GM19238 (cell line): ENCODE measurements at regions not wholly inside any gene's neighbourhood (a gene's known extent, or its start where the extent isn't known, plus 50 kb on each side); places are given as distances from the start of the nearest gene placed in this dataset.
"Not testable (repeated sequence)": the region's sequence is repeated elsewhere in the genome, so short reads cannot be mapped to it uniquely, and the experiment has no call there.

ENCODE experiments used
- DNase-seq: peaks from one replicate; pipeline ENCODE4 v3.0.0; 2011; ENCODE audit warnings: low spot score; ENCODE audit not compliant: insufficient read length

DNA sequence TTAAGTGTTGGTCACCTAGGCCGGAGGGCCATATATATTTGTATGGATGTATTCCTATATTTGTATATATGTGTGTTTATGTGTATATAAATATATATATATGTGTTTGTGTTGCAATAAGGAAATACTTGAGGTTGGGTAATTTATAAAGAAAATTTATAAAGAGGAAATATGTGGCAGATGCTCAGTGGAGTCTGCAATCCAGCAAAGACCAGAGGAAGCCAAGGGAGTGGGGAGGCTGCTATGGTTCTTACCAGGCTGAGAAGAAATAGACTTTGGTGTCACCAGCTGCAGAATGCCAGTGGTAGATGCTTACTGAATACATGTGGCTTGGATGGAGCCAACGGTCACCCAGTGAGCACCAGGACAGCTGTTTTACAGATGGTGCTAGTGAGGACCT, 97.4 kb upstream of the ELOVL5 start:
- no peak for DNase-seq

GRCh38 chr6:53441761-53442160, 93.0 kb upstream of the ELOVL5 start:
- no peak for DNase-seq

DNA sequence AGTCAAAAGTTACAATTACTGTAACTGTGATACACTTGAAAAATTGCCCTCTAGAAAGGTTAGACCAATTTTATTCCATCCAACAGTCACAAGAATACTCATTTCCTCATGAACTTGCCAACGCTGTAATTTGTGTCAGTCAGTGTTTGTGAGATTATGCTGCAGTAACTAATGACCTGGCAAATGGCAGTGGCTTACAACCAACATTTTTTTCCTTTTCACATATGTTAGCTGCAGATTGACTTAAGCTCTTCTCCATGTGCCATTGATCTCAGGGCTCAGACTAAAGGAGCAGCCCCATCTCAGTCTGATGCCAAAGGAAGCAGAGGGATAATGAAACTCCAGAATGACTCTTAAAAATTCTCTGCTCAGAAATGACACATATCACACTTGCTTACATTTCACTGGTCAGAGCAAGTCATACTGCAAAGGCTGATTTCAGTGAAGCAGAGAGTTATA, 92.3 kb upstream of the ELOVL5 start:
- no peak for DNase-seq

DNA sequence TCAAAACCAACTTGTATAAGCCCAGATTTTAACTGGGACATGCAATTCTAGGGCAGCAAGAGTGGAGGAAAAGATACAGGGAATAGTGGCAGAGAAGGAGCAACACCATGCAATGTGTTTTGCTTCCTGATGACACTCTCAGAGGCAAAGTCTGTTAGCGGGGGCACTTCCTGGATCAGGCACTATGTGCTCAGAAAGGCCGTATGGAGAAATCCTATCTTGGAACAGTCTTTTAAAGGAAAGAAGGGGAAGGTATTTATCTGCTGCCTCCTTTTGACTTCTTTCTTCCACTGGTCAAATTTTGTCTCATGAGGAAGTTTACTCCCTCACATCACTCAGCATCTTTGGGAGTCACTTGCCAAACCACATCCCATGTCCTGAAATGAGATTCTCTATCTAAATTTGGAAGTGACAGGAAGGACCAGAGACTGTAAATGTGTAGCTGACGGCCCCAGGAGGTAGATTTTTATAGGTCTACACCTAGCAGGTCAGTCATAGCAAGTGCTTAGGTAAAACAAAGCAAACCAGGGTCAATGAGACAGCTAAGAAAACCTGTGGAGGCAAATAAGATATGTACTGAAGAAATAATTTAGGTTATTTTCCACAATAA, 91.7 kb upstream of the ELOVL5 start:
- no peak for DNase-seq

DNA sequence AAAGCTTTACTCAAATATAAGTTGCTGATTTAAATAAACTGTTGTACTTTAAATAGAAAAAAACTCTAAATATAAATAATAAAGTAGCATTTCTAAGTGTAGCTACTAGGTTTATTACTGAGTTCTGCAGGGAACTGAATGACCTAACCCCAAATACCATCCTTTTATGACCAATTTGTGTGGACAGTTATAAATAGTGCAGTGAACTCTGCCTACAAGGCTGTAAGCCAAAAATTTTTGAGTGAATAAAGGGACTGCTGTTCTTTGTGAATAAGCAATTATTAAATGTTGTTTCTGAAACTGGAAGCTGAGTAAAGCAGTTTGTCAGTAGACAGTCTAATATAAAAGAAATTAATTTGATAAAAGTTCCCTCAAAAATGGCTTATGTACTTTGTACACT, 90.8 kb upstream of the ELOVL5 start:
- no peak for DNase-seq

GRCh38 chr6:53437557-53438202, 88.9 kb upstream of the ELOVL5 start:
- no peak for DNase-seq

GRCh38 chr6:53436526-53437303, 88.0 kb upstream of the ELOVL5 start:
- DNase-seq = no peak

DNA sequence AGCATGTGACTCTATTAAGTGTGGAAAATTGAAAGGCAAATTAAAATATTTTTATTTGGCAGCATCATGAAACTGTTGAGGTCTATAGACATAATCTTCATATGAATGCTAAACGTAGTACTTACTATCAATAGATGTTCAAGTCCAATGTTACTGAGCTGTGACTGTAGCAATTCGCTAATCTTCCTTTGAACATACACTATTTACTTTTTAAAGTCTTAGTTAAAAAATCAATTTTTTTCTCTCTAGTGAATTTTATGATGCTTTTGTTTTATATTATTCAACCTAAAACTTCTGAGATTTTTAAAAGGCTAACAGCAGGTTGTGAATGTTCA, 85.2 kb upstream of the ELOVL5 start:
- no peak for DNase-seq

DNA sequence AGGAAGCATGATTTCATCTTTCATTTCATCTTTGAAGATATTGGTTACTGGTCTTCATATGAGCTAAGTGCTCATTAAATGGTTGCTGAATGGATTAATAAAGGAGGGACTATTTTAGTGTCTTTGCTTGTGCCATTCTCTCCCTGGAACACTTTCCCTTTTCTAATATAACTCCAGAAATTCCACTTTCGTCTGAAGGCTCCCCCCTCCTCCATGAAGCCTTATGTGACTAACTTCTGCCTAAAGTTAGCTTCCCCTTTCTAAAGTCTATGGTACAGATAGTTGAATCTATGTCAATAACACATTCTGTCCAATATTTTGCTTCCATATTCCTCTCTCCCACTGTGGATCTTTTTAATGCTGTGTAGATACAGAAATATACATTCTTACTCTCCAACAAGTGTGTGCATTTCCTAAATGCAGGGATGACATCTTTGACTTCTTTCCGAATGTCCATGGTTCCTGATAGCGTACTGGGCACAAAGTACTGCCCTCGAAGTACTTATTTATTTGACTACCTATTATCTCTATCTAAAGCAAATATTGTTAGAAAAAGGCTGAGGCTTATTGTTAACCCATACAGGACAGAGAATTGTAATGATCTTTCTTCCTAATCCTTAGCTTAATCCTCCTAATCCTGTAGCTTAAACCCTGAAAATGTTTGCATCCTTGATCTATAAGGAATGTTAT, 84.7 kb upstream of the ELOVL5 start:
- DNase-seq = no peak

DNA sequence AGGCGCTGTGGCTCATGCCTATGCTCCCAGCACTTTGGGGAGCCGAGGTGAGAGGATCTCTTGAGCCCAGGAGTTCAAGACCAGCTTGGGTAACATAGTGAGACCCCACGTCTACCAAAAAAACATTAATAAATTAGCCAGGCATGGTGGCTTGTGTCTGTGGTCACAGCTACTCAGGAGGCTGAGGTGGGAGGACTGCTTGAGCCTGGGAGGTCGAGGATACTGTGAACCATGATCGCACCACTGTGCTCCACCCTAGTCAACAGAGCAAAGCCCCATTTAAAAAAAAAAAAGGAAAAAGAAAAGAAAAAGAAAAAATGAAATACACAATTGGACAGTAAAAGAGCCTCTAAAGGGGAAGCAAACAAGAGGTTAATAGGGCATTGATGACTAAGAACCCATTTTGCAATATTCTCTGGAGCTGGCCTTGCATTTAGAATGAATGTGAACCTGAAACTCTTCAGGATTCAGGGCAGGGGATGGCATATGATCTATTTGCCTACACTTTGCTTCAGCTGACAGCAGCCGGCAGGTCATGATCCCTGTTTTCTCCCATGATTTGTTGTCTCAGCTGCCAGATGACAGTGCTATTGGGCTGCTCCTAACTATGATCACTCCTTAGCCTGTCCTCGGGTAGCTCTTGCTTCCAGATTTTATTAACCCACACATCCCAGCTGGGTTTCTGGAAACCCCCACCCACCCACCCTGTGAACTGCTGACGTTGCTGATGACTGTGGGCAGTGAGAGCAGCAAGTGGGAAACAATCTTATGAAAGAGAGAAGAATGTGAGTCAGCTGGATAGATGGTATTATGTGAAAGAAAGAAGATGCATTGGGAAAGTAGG, 83.8 kb upstream of the ELOVL5 start:
- no peak for DNase-seq

GRCh38 chr6:53431704-53432103, 83.0 kb upstream of the ELOVL5 start:
- DNase-seq = no peak

DNA sequence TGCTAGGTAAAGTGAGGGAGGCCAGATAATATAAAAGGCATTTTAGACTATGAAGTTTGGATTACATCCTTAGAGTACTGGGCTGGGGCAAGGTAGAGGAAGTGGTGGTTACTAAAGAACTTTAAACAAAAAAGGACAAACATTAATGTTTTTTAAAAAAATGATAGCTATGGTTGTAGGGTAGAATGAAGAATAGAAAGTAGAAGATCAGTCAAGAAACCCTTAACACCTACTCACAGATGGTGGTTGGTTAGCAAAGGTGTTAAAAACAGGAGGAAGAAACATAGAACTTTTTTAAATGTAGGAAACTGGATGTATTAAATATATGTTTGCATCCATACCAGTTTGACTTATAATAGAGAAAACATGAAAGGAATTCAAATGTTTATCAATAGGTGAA, 80.7 kb upstream of the ELOVL5 start:
- no peak for DNase-seq

DNA sequence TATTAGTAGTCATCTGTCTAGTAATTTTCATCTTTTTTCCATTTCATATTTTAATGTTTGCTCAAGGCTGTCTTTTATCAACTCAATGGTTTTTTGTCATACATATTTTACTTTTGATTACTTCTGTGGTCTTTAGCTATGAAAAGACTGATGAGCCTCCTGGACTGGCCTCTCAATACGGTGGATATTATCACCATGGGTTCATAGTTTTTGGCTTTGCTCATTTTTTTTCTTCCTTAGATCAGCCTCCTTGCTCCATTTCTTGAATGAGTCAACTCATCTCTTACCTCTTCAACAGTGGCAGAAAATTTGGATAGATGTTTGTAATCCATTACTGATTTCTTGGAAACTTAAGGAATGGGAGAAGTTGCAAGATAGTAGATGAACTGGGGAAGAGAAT, 80.1 kb upstream of the ELOVL5 start:
- DNase-seq = no peak

GRCh38 chr6:53426667-53427270, 78.0 kb upstream of the ELOVL5 start:
- DNase-seq = peak; percentile 2

DNA sequence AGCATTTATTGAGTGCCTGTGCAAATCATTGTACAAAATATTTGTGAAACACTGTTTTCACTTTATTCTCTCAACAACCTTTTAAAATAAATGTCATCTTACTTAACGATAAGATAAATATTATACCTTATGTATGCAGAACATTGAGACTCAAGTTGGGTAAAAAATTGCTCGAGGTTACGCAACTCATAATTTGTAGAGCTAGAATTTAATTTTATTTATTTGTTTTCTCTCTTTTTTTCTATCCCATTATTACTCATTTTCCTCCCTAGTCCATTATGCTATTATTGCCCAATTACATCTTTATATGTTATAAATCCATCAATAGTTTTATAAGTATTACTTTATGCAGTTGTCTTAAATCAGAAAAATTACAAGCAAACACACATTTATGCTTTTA, 77.4 kb upstream of the ELOVL5 start:
- DNase-seq = no peak

GRCh38 chr6:53424976-53425718, 76.4 kb upstream of the ELOVL5 start:
- no peak for DNase-seq

GRCh38 chr6:53424300-53424699, 75.5 kb upstream of the ELOVL5 start:
- no peak for DNase-seq

DNA sequence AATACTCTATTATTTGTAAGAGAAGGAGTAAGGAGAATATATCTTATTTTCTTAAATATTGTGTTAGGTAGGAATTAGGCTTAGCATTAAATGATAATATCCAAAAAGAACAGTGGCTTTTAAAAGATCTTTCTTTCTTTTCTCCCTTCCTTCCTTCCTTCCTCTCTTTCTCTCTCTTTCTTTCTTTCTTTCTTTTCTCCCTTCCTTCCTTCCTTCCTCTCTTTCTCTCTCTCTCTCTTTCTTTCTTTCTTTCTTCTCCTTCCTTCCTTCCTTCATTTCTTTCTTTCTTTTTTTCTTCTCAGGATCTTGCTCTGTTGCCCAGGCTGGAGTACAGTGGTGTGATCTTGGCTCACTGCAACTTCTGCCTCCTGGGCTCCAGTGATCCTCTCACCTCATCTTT, 74.8 kb upstream of the ELOVL5 start:
- DNase-seq = not testable (repeated sequence)

DNA sequence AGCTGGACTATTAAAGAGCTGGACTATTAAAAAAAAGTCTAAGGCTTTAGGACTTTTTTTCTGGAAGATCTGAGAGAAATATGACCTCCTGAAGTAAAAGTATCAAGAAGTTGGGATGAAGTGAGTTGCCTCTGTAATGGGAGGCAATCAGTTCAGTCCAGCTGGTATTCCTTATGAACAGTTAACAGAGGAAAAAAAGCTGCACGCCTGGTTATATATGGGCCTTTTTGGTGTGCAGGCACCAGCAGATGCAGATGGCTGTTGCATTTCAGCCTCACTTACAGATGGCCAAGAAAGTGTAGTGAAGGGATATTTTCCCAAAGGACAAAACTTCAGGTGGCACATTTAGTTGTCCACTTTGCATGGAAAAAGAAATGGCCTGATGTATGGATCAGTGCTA, 70.3 kb upstream of the ELOVL5 start:
- no peak for DNase-seq

GRCh38 chr6:53418288-53418687, 69.5 kb upstream of the ELOVL5 start:
- no peak for DNase-seq
